BE2C (cell line): ENCODE measurements at regions not wholly inside any gene's neighbourhood (a gene's known extent, or its start where the extent isn't known, plus 50 kb on each side); places are given as distances from the start of the nearest gene placed in this dataset.
"Not testable (repeated sequence)": the region's sequence is repeated elsewhere in the genome, so short reads cannot be mapped to it uniquely, and the experiment has no call there.

Experiments
- DNase-seq: peaks from one replicate; pipeline ENCODE4 v3.0.0-alpha.2; 2020
- H3K27me3 ChIP-seq: fragments of 250-450 bp; sonication (Bioruptor Pico); 2 replicates; pipeline ENCODE4 v1.5.1; 2020; ENCODE audit warnings: mild to moderate bottlenecking
- H3K36me3 ChIP-seq: fragments of 250-450 bp; sonication (Bioruptor Pico); 2 replicates; pipeline ENCODE4 v1.5.1; 2020; ENCODE audit warnings: mild to moderate bottlenecking
- H3K4me1 ChIP-seq: fragments of 250-450 bp; sonication (Bioruptor Pico); 2 replicates; pipeline ENCODE4 v1.5.1; 2020
- H3K4me3 ChIP-seq: 2 replicates; pipeline ENCODE4 v1.5.1; 2011; ENCODE audit warnings: low read depth, low read length
- H3K9me3 ChIP-seq: fragments of 250-450 bp; sonication (Bioruptor Pico); 2 replicates; pipeline ENCODE4 v1.5.1; 2020
- CTCF ChIP-seq: IDR thresholded peaks from 2 replicates; pipeline ENCODE4 v1.5.1; 2012; ENCODE audit warnings: mild to moderate bottlenecking, low read depth, low read length

DNA sequence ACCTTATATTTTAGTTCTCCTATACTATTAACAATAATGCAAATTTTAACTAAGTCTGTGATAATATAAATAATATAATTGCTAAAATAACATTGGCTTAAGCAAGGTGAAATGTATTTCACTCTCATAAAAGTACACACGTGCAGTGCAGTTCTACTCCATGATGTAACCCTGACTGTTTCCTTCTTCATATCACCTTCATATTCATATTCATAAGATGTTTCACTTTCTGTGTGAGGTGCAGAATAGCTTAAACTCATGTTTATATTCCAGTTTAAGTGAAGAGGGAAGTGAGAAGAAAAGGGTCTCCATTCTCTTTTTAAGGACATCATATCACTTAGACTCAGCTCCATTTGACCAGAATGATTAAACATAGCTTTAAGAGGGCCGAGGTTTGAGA, 1810.0 kb upstream of the PCDH10 start:
- Histone ChIP-seq H3K4me3 (no peak overlapping the region), H3K9me3 (no peaks in the 10 kb centered on the region), H3K27me3 (no peaks in the 10 kb centered on the region), H3K4me1 (peaks cover 9% of the 10 kb centered on the region; the same call in 1 of the 2 replicates), H3K36me3 (no peaks in the 10 kb centered on the region)
- TF ChIP-seq CTCF, result no peak
- no peak for DNase-seq

DNA sequence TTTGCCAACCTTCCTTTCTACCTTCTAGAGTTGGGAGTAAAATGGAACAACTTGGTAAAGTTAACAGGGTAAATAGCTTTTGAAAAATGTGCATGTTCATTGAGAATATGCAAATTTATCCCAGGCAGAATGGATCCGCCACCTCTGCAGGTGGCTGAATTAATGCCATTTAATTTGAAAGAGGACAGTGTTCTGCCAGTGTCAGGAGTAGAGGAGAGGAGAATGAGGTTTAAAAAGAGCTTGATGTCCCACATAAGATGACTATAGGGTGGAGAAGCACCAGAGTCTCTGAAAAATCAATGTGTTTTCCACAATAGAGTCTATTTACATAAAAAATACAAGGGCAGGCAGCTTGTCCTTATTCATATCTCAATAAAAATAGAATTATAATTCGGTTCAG, 1804.3 kb upstream of the PCDH10 start:
- no peak for TF ChIP-seq CTCF
- H3K4me3 ChIP-seq, result no peak overlapping the region
- H3K36me3 ChIP-seq, result no peaks in the 10 kb centered on the region
- no peaks in the 10 kb centered on the region for H3K27me3 ChIP-seq
- DNase-seq, result no peak
- H3K9me3 ChIP-seq, result no peaks in the 10 kb centered on the region
- H3K4me1 ChIP-seq, result peaks cover 5% of the 10 kb centered on the region; the same call in 1 of the 2 replicates

- no peak overlapping the region for H3K4me3 ChIP-seq
These were observed 1801.3 kb upstream of the PCDH10 start for GRCh38 chr4:131347816-131348215.

DNA sequence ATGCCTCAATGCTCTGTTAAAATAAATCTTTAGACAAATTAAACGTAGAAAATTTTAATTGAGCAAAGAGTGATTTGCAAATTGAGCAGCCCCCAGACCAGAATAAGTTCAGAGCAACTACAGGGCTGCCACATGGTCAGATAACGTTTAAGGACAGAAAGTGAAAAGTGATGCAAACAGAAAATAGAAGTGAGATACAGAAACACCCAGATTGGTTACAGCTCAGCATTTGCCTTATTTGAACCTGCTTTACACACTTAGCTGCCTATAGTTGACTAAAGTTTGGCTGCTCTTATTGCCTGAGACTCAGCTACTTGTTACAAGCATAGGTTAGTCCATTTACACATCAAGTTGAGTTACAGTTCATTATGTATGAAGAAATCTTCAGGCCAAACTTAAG, 1800.8 kb upstream of the PCDH10 start:
- no peak for DNase-seq
- Histone ChIP-seq H3K4me1 (peaks cover 2% of the 10 kb centered on the region; the same call in 1 of the 2 replicates), H3K36me3 (no peaks in the 10 kb centered on the region), H3K27me3 (no peaks in the 10 kb centered on the region), H3K9me3 (no peaks in the 10 kb centered on the region), H3K4me3 (no peak overlapping the region)
- no peak for TF ChIP-seq CTCF

More at GRCh38 chr4:131347816-131348215, 1801.3 kb upstream of the PCDH10 start:
- H3K9me3 ChIP-seq, result no peaks in the 10 kb centered on the region
- no peaks in the 10 kb centered on the region for H3K27me3 ChIP-seq
- H3K36me3 ChIP-seq, result no peaks in the 10 kb centered on the region
- peaks cover 5% of the 10 kb centered on the region; the same call in 1 of the 2 replicates for H3K4me1 ChIP-seq
- no peak for DNase-seq
- no peak for TF ChIP-seq CTCF

- not testable (repeated sequence) for DNase-seq, H3K9me3 ChIP-seq, H3K4me3 ChIP-seq, H3K4me1 ChIP-seq, H3K36me3 ChIP-seq, H3K27me3 ChIP-seq
These were observed 1796.7 kb upstream of the PCDH10 start for GRCh38 chr4:131352371-131352770.

GRCh38 chr4:131366714-131367113, 1782.4 kb upstream of the PCDH10 start:
- no peak for DNase-seq
- Histone ChIP-seq H3K4me3 (no peak overlapping the region), H3K9me3 (no peaks in the 10 kb centered on the region), H3K36me3 (no peaks in the 10 kb centered on the region), H3K4me1 (no peaks in the 10 kb centered on the region; the same call in 1 of the 2 replicates), H3K27me3 (no peaks in the 10 kb centered on the region)
- TF ChIP-seq CTCF, result no peak

GRCh38 chr4:131367441-131367840, 1781.7 kb upstream of the PCDH10 start:
- no peaks in the 10 kb centered on the region for H3K9me3 ChIP-seq
- no peak for DNase-seq
- TF ChIP-seq CTCF, result no peak
- no peaks in the 10 kb centered on the region; the same call in 1 of the 2 replicates for H3K4me1 ChIP-seq
- H3K27me3 ChIP-seq, result no peaks in the 10 kb centered on the region
- no peaks in the 10 kb centered on the region for H3K36me3 ChIP-seq
- H3K4me3 ChIP-seq, result no peak overlapping the region
